HFF-Myc (cell line): ENCODE measurements at regions not wholly inside any gene's neighbourhood (a gene's known extent, or its start where the extent isn't known, plus 50 kb on each side); places are given as distances from the start of the nearest gene placed in this dataset.

Experiments used
- DNase-seq: peaks from one replicate; pipeline ENCODE4 v3.0.0-alpha.2; 2011; ENCODE audit warnings: low read depth; ENCODE audit errors: extremely low read depth
- H3K4me3 ChIP-seq: replicated peaks from 2 replicates; pipeline ENCODE4 v1.5.1; 2011; ENCODE audit warnings: low read depth, mild to moderate bottlenecking, control low read depth, low read length
- TF ChIP-seq, protein P1 (sequence below): IDR thresholded peaks from 2 replicates; pipeline ENCODE4 v1.5.1; 2012; ENCODE audit warnings: mild to moderate bottlenecking, low read depth, low read length, control low read depth; ENCODE audit errors: missing control alignments

DNA sequence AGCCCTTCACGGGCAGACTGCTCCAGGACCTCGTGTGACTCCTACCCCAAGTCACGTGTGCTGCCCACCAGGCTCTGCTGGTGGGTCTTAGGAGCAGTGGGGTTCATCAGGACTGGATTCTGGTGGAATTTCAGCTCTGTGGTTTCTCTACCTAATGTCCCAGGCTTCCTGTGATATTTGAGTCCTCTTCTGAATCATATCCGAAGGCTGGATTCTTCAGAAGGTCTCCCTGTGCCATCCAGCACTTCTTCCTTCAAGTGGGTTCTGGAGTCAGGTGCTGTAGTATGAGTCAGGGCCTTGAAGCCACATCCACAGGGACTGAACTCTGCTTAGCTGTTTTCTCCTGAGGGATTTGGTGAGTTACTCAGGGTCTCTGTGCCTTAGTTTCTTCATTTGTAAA lies 850.2 kb upstream of the CELF4 start:
- no peak overlapping the region for H3K4me3 ChIP-seq
- DNase-seq, result no peak
- TF ChIP-seq, protein P1, sequence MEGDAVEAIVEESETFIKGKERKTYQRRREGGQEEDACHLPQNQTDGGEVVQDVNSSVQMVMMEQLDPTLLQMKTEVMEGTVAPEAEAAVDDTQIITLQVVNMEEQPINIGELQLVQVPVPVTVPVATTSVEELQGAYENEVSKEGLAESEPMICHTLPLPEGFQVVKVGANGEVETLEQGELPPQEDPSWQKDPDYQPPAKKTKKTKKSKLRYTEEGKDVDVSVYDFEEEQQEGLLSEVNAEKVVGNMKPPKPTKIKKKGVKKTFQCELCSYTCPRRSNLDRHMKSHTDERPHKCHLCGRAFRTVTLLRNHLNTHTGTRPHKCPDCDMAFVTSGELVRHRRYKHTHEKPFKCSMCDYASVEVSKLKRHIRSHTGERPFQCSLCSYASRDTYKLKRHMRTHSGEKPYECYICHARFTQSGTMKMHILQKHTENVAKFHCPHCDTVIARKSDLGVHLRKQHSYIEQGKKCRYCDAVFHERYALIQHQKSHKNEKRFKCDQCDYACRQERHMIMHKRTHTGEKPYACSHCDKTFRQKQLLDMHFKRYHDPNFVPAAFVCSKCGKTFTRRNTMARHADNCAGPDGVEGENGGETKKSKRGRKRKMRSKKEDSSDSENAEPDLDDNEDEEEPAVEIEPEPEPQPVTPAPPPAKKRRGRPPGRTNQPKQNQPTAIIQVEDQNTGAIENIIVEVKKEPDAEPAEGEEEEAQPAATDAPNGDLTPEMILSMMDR, result no peak

- H3K4me3 ChIP-seq, result no peak overlapping the region
- DNase-seq, result no peak
Measured at GRCh38 chr18:38413193-38413592, 847.6 kb upstream of the CELF4 start.

GRCh38 chr18:38406607-38407006 lies 841.0 kb upstream of the CELF4 start:
- TF ChIP-seq, protein P1, result no peak
- no peak for DNase-seq
- H3K4me3 ChIP-seq, result no peak overlapping the region

More at GRCh38 chr18:38413193-38413592, 847.6 kb upstream of the CELF4 start:
- TF ChIP-seq, protein P1, result no peak

- TF ChIP-seq, protein P1, result no peak
- no peak for DNase-seq
- no peak overlapping the region for H3K4me3 ChIP-seq
Measured at GRCh38 chr18:38402509-38402908, 836.9 kb upstream of the CELF4 start.

- no peak for DNase-seq
- TF ChIP-seq, protein P1, result no peak
- H3K4me3 ChIP-seq, result no peak overlapping the region
Measured at GRCh38 chr18:38397094-38397493, 831.5 kb upstream of the CELF4 start.

DNA sequence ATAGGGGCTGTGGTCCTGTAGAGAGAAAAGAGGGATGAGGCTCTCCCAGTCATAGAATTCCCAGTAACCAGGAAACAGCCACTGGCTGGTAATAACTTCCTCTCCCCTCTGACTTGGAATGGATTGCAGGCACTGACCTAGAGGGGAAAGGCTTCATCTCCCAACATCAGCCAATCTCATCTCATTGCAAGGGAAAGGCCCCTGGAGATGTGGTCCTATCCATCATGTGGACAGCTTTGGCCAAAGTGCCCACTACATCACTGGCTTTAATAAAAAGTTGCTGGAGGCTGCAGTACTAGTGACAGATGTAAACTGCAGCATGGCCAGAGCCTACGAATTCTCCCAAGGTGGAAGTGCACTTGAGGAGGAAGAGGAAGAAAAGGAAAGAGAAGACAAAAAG lies 820.5 kb upstream of the CELF4 start:
- no peak for DNase-seq
- H3K4me3 ChIP-seq, result no peak overlapping the region
- TF ChIP-seq, protein P1, result no peak
